GM12892 (cell line): ENCODE measurements at regions not wholly inside any gene's neighbourhood (a gene's known extent, or its start where the extent isn't known, plus 50 kb on each side); places are given as distances from the start of the nearest gene placed in this dataset.

Source experiments
- POLR2A ChIP-seq: IDR thresholded peaks from 2 replicates; pipeline ENCODE4 v1.6.1; 2011; ENCODE audit warnings: low read depth, low read length, control low read depth
- POLR2AphosphoS5 ChIP-seq: IDR thresholded peaks from 2 replicates; pipeline ENCODE4 v1.6.1; 2011; ENCODE audit warnings: low read depth, low read length, control low read depth

DNA sequence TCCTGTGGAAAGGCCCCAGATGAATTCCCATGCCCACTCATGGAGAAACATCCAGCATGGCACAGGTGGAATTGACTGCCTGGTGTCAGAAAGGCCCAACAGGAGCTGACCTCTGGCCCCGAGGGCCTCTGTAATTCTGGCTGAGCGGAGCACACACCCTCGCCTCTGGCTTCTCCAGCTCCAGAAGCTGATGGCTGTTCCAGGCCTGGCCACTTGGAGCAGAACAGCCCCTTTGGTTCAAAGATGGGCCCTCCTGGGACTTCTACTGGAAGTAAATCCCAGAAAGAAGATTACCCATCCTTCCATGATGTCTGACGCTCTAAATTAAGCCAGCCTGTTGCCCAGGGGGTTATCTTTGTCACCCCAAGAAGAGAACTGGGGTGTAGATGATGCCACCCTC lies 275.1 kb upstream of the CDH4 start:
- TF ChIP-seq POLR2A (no peak), POLR2AphosphoS5 (no peak)
